ENCODE measurements at regions not wholly inside any gene's neighbourhood (a gene's known extent, or its start where the extent isn't known, plus 50 kb on each side); places are given as distances from the start of the nearest gene placed in this dataset.

DNA sequence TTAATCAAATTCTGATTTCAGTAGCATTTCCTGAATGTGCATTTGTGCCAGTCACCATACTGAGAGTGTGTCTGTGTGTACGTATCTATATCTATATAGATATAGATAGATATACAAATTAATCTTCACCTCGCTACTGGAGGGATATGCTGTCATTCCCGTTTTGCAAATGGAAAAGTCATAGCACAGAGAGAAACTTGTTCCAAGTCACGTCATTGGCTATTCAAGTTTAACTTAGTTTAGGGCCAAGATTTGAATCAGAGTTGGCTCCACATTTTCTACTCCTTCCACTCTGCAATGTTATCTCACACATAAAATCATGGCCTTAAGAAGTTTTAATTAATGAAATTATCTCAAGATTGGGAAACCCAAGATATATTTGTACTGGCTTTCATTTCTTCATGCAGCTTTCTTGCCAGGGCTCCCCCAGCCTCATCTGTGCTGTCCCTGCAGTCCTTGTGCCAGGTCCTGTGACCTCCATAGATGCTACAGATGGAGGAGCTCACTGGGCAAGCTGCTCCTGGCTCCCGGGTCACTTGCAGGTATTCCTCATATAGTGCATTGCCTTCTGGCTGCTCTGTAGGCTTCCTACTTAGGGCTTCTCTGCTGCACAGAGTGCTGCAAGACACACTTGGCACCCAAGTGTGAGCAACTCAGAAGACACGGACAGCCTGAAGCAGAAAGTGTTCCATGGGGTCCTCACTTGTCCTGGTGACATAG lies 245.8 kb downstream of the KCNS3 start:
- DNase-seq = no peak
- intact Hi-C loops (cut with micrococcal nuclease) = no loop called here
- ATAC-seq = peak; percentile 59

GRCh38 chr2:18123577-18123976 lies 245.1 kb downstream of the KCNS3 start:
- no peak for ATAC-seq
- intact Hi-C loops (cut with micrococcal nuclease) = no loop called here
- no peak for DNase-seq

DNA sequence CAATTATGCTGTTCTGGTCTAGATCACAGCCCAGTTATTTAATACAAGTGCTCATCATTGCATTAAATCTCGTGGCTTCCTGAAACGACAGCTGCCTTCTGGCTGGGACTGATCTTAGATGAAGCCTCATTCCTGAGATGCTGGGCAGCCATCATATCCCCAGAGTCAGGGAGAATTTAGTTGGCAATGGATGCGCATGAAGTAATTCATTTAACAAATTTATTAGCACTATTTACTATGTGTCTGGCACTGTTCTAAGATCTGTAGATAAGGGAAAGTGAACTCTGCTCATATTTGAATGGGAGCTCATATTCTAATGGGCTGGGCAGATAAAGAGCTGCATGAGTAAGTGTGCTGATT lies 244.7 kb downstream of the KCNS3 start:
- ATAC-seq = no peak
- DNase-seq = no peak
- intact Hi-C loops (cut with micrococcal nuclease) = no loop called here

DNA sequence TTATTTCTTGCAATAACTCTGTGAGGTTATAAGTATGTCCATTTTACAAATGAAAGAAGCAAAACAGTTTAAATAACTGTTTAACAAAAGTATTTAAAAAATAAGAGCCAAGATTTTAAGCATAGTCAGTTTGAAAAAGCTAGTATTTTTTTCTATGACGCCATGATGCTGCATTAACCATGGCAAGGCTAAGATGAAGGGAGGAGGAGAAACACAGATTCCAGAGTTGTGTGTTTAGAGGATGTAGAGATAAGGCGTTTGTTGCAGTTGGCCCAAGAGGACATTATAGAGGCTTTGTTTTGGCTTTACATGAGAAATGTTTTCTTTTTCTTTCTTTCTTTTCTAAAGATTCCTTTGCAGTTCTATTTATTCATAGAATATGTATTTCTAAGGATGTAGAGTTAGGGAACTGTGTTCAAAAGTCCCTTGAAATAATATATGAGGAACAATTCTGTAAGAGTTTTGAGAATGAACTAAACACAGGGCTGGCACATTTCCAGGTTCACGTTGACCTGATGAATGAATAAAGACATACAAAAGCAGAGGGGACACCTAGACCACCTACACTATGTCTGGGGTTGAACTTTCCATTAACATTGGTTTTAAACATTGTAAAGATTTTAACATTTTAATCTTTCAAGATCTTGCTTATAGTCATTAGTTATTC lies 244.2 kb downstream of the KCNS3 start:
- no peak for DNase-seq
- no peak for ATAC-seq
- intact Hi-C loops (cut with micrococcal nuclease) = no loop called here

- intact Hi-C loops (cut with micrococcal nuclease) = no loop called here
- ATAC-seq = no peak
- DNase-seq = no peak
Measured at GRCh38 chr2:18119883-18120282, 241.4 kb downstream of the KCNS3 start.

DNA sequence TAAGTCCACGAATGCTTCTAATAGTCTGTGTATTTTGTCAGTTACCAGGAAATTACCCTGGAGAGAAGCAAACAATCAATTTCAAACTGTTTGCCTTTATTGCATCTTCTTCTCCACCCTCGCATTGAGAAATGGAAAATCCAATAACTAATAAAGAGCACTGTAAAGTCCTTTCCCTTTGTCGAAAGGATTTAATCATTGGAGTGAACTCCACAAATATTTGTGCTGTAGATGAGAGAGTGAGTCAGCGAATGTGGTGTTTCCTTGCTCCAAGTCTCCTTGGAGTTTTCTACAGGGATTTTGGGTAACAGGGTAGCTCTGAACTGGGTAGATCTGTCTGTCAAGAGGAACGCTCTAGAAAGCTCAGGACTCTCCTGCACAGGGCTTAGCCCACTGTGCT lies 240.2 kb downstream of the KCNS3 start:
- ATAC-seq (no peak), DNase-seq (no peak)
- intact Hi-C loops (cut with micrococcal nuclease) = no loop called here

DNA sequence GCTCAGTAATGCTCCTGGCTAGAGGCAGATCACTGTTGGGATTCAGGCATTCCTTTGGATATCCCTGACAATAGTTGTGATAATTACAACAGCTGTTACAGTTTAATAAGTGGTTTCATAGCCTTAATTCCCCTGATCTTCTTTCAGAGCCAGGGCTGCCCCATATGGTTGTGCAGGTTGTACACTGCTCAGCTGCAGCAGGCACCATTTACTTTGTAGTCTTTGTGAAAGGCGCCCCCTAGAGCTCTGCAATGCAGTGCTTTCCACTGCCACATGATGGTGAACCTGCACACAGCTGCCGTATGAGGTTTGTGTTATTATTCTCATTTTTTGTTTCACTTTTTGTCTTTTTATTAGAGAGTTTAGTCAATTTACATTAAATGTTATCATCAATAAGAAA lies 239.1 kb downstream of the KCNS3 start:
- ATAC-seq = no peak
- intact Hi-C loops (cut with micrococcal nuclease) = no loop called here
- DNase-seq = no peak

DNA sequence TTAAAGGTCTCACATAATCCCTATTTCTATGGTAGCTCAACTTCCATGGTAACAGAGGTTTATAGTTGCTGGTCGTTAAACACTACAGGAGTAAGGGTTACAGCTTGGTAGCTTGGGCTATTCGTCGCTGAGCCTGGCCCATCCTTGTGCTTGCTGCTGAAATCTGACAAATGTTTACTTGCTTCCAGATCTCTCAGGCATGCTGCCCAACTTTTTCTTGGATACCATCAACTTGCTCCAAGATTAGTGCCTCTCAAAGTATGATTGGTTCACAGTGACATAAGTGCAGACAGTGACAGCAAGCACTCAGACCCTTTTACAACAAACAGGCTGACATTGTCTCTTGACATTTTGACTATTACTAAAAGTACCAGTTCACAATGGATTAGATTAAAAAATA lies 231.8 kb downstream of the KCNS3 start:
- DNase-seq = no peak
- intact Hi-C loops (cut with micrococcal nuclease) = no loop called here
- no peak for ATAC-seq

DNA sequence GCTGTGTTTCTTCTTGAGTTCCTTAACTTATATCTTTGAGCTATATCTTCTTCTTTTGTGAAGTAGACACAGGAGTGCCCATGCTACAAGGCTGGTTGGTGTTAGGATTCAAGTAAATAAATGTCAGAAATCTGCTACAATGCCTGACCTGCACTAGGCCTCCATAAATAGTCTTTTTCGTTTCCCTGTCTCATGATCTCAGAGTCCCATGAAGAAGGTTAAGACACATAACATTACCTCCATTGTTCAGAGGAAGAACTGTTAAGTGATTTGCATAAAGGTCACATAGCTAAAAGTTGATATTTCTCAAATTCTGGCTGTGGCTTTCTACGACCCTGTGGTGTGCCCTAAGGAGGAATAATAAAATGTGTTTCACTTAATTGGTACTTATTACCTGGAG lies 228.4 kb downstream of the KCNS3 start:
- no peak for DNase-seq
- no peak for ATAC-seq
- intact Hi-C loops (cut with micrococcal nuclease) = no loop called here

- intact Hi-C loops (cut with micrococcal nuclease) = no loop called here
Measured at GRCh38 chr2:18105929-18106328, 227.5 kb downstream of the KCNS3 start.

DNA sequence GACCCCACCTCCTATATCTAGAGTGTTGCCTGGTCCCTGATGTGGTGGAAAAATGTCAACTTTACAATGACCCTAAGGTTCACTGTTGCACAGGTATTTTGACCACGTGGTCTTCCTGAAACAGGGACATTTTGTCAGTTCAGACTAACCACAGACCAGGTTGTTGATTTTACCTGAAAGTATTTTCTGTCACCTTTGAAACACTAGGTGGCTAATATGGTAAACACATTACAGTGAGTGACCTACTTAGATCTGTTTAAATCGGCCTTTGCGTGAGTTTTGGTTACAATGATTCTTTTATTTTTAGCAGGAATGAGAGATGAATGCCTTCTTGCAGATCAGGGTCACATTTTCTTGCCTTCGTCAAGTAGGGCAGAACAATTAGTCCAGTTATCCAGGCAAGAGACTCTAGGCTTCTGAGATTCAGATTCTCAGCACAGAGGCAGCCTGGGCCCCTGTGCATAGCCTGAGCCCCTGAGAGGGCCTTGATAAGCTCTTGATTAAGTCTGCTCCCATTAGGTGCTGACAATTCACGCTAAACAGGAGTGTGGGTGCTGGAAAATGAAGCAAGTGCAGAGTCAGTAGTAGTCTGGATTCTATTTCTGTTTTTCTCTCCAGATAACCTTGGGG lies 226.2 kb downstream of the KCNS3 start:
- intact Hi-C loops (cut with micrococcal nuclease) = no loop called here
- no peak for ATAC-seq
- DNase-seq = no peak

More at GRCh38 chr2:18105929-18106328, 227.5 kb downstream of the KCNS3 start:
- no peak for DNase-seq
- no peak for ATAC-seq

DNA sequence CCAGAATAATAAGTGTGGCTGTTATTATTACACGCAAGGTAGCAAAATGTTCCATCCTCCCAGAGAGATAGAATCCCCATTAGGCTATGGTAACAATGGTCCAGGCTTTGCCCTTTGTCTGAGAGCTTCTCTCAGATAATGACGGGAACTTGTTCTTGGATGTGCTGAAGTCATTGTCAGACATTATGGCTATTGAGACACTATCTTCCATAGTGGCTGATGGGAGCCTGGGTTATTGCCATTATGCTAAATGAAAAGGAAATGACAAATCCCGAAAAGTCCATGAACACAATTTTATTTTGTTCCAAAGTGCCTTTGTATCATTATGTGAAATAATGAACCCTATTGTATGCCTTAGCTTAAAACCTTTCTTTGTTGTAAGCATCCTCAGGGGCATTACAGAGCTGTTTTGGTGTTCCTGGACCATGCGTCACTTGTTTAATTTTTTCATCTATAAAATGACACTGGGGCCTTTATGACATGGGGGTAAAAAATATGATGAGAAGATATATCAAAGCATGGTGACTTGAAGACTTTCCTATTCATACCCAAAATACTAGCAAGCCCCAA lies 218.5 kb downstream of the KCNS3 start:
- intact Hi-C loops (cut with micrococcal nuclease) = no loop called here
- ATAC-seq (no peak), DNase-seq (no peak)

GRCh38 chr2:18094277-18094676 lies 215.8 kb downstream of the KCNS3 start:
- ATAC-seq = no peak
- intact Hi-C loops (cut with micrococcal nuclease) = no loop called here
- DNase-seq = no peak

- ATAC-seq (no peak), DNase-seq (no peak)
- intact Hi-C loops (cut with micrococcal nuclease) = no loop called here
Measured at GRCh38 chr2:18093196-18093595, 214.7 kb downstream of the KCNS3 start.

- DNase-seq = no peak
Measured at GRCh38 chr2:18092760-18093159, 214.3 kb downstream of the KCNS3 start.

DNA sequence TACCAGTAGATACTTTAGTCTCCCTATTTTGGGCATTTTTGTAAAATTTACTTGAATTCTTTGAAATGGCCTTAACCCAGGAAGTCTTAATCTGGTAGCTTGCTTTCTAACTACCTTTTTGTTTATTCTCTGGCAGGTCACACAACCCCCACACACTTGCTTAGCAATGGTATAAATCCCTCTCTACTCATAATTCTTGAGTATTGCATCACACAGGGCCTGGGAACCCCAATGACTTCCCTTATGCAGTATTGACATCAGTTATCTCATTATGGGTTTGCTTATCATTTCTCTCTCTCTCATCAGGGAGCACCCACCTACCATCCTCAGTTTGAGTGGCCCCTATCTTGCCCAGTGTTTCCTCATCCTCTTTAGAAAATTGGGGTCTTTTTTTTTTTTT lies 207.1 kb downstream of the KCNS3 start:
- no peak for DNase-seq

More at GRCh38 chr2:18092760-18093159, 214.3 kb downstream of the KCNS3 start:
- intact Hi-C loops (cut with micrococcal nuclease) = no loop called here
- ATAC-seq = no peak

GRCh38 chr2:18084376-18084775 lies 205.9 kb downstream of the KCNS3 start:
- DNase-seq (no peak), ATAC-seq (no peak)
- intact Hi-C loops (cut with micrococcal nuclease) = no loop called here

More for the DNA sequence above, 207.1 kb downstream of the KCNS3 start:
- intact Hi-C loops (cut with micrococcal nuclease) = no loop called here
- no peak for ATAC-seq

GRCh38 chr2:18083806-18084205 lies 205.3 kb downstream of the KCNS3 start:
- intact Hi-C loops (cut with micrococcal nuclease) = no loop called here
- ATAC-seq = no peak
- DNase-seq = no peak

DNA sequence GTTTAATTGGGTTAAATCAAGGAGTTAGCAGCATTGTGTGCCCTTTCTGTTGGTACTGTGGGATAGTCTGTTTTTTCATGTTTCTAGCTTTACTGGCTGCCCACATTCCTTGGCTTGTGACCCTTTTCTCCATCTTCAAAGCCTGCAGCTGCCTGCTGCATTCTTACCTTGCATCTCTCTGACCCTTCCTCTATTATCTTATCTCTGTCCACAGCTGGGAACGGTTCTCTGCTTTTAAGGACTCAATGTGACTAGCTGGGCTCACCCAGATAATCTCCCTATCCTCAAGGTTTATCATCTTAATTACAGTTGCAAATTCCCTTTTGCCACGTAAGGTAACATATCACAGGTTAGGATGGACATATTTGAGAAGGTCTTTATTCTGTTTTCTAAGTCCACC lies 199.7 kb downstream of the KCNS3 start:
- no peak for DNase-seq
- no peak for ATAC-seq
- intact Hi-C loops (cut with micrococcal nuclease) = no loop called here

GRCh38 chr2:18077704-18078103 lies 199.2 kb downstream of the KCNS3 start:
- intact Hi-C loops (cut with micrococcal nuclease) = no loop called here
- ATAC-seq (no peak), DNase-seq (no peak)

Measured in left ventricle myocardium superior (tissue), 1 donor.